ENCODE measurements at regions not wholly inside any gene's neighbourhood (a gene's known extent, or its start where the extent isn't known, plus 50 kb on each side); places are given as distances from the start of the nearest gene placed in this dataset.

GRCh38 chr6:104596091-104596490 is 263.6 kb downstream of the HACE1 start:
- FAIRE-seq (no peak), DNase-seq (ENCODE audit: insufficient read length) (no peak)
- no peak for TF ChIP-seq POLR2AphosphoS5 (IDR thresholded peaks at IDR 0.05; ENCODE audit: low read depth, low read length)
- TF ChIP-seq TAF1 (IDR thresholded peaks at IDR 0.05; ENCODE audit: borderline replicate concordance, low read depth, low read length): no peak
- TF ChIP-seq POLR2A (IDR thresholded peaks at IDR 0.05; ENCODE audit: low read depth, low read length): no peak

- DNase-seq (ENCODE audit: insufficient read length) (no peak), FAIRE-seq (no peak)
- TF ChIP-seq POLR2AphosphoS5 (IDR thresholded peaks at IDR 0.05; ENCODE audit: low read depth, low read length) (no peak), TAF1 (IDR thresholded peaks at IDR 0.05; ENCODE audit: borderline replicate concordance, low read depth, low read length) (no peak), POLR2A (IDR thresholded peaks at IDR 0.05; ENCODE audit: low read depth, low read length) (no peak)
Observed at GRCh38 chr6:104595311-104595820, 264.4 kb downstream of the HACE1 start.

- FAIRE-seq (no peak), DNase-seq (ENCODE audit: insufficient read length) (no peak)
- TF ChIP-seq POLR2A (IDR thresholded peaks at IDR 0.05; ENCODE audit: low read depth, low read length) (no peak), POLR2AphosphoS5 (IDR thresholded peaks at IDR 0.05; ENCODE audit: low read depth, low read length) (no peak), TAF1 (IDR thresholded peaks at IDR 0.05; ENCODE audit: borderline replicate concordance, low read depth, low read length) (no peak)
Observed at GRCh38 chr6:104591573-104592334, 268.0 kb downstream of the HACE1 start.

GRCh38 chr6:104589940-104590339 is 269.8 kb downstream of the HACE1 start:
- DNase-seq (ENCODE audit: insufficient read length) (no peak), FAIRE-seq (no peak)
- TF ChIP-seq TAF1 (IDR thresholded peaks at IDR 0.05; ENCODE audit: borderline replicate concordance, low read depth, low read length) (no peak), POLR2A (IDR thresholded peaks at IDR 0.05; ENCODE audit: low read depth, low read length) (no peak), POLR2AphosphoS5 (IDR thresholded peaks at IDR 0.05; ENCODE audit: low read depth, low read length) (no peak)

- no peak for FAIRE-seq
- DNase-seq (ENCODE audit: insufficient read length): no peak
- TF ChIP-seq TAF1 (IDR thresholded peaks at IDR 0.05; ENCODE audit: borderline replicate concordance, low read depth, low read length) (no peak), POLR2A (IDR thresholded peaks at IDR 0.05; ENCODE audit: low read depth, low read length) (no peak), POLR2AphosphoS5 (IDR thresholded peaks at IDR 0.05; ENCODE audit: low read depth, low read length) (no peak)
Observed at GRCh38 chr6:104585646-104586045, 274.1 kb downstream of the HACE1 start.

GRCh38 chr6:104580452-104580851 is 279.3 kb downstream of the HACE1 start:
- DNase-seq (ENCODE audit: insufficient read length) (no peak), FAIRE-seq (no peak)
- no peak for TF ChIP-seq TAF1 (IDR thresholded peaks at IDR 0.05; ENCODE audit: borderline replicate concordance, low read depth, low read length)
- TF ChIP-seq POLR2A (IDR thresholded peaks at IDR 0.05; ENCODE audit: low read depth, low read length): no peak
- TF ChIP-seq POLR2AphosphoS5 (IDR thresholded peaks at IDR 0.05; ENCODE audit: low read depth, low read length): no peak

GRCh38 chr6:104579310-104579863 is 280.3 kb downstream of the HACE1 start:
- TF ChIP-seq POLR2AphosphoS5 (IDR thresholded peaks at IDR 0.05; ENCODE audit: low read depth, low read length) (no peak), POLR2A (IDR thresholded peaks at IDR 0.05; ENCODE audit: low read depth, low read length) (no peak), TAF1 (IDR thresholded peaks at IDR 0.05; ENCODE audit: borderline replicate concordance, low read depth, low read length) (no peak)
- FAIRE-seq (no peak), DNase-seq (ENCODE audit: insufficient read length) (no peak)

- TF ChIP-seq TAF1 (IDR thresholded peaks at IDR 0.05; ENCODE audit: borderline replicate concordance, low read depth, low read length) (no peak), POLR2AphosphoS5 (IDR thresholded peaks at IDR 0.05; ENCODE audit: low read depth, low read length) (no peak), POLR2A (IDR thresholded peaks at IDR 0.05; ENCODE audit: low read depth, low read length) (no peak)
- DNase-seq (ENCODE audit: insufficient read length) (no peak), FAIRE-seq (no peak)
Observed at GRCh38 chr6:104575536-104575935, 284.2 kb downstream of the HACE1 start.

GRCh38 chr6:104574135-104574750 is 285.5 kb downstream of the HACE1 start:
- no peak for DNase-seq (ENCODE audit: insufficient read length)
- TF ChIP-seq POLR2AphosphoS5 (IDR thresholded peaks at IDR 0.05; ENCODE audit: low read depth, low read length): no peak
- no peak for TF ChIP-seq POLR2A (IDR thresholded peaks at IDR 0.05; ENCODE audit: low read depth, low read length)
- no peak for TF ChIP-seq TAF1 (IDR thresholded peaks at IDR 0.05; ENCODE audit: borderline replicate concordance, low read depth, low read length)
- no peak for FAIRE-seq

GRCh38 chr6:104573350-104573749 is 286.4 kb downstream of the HACE1 start:
- TF ChIP-seq TAF1 (IDR thresholded peaks at IDR 0.05; ENCODE audit: borderline replicate concordance, low read depth, low read length): no peak
- TF ChIP-seq POLR2A (IDR thresholded peaks at IDR 0.05; ENCODE audit: low read depth, low read length): no peak
- TF ChIP-seq POLR2AphosphoS5 (IDR thresholded peaks at IDR 0.05; ENCODE audit: low read depth, low read length): no peak
- DNase-seq (ENCODE audit: insufficient read length) (no peak), FAIRE-seq (no peak)

GRCh38 chr6:104572901-104573300 is 286.8 kb downstream of the HACE1 start:
- TF ChIP-seq TAF1 (IDR thresholded peaks at IDR 0.05; ENCODE audit: borderline replicate concordance, low read depth, low read length): no peak
- no peak for TF ChIP-seq POLR2AphosphoS5 (IDR thresholded peaks at IDR 0.05; ENCODE audit: low read depth, low read length)
- TF ChIP-seq POLR2A (IDR thresholded peaks at IDR 0.05; ENCODE audit: low read depth, low read length): no peak
- no peak for FAIRE-seq
- DNase-seq (ENCODE audit: insufficient read length): no peak

All from GM12892 (cell line).